ENCODE measurements at regions not wholly inside any gene's neighbourhood (a gene's known extent, or its start where the extent isn't known, plus 50 kb on each side); places are given as distances from the start of the nearest gene placed in this dataset.

GRCh38 chr6:84575264-84575663 is 189.1 kb downstream of the TBX18 start:
- no peak for TF ChIP-seq CTCF (IDR thresholded peaks at IDR 0.05; ENCODE audit: extremely low read depth in 1 of 2, insufficient read depth in 1 of 2, low read depth in 1 of 2, low read length in 2 of 2)
- no peak for TF ChIP-seq MYC (IDR thresholded peaks at IDR 0.05; ENCODE audit: low read depth, low read length)
- no peak for TF ChIP-seq EZH2 (IDR thresholded peaks at IDR 0.05; ENCODE audit: borderline replicate concordance, low read depth, low read length, severe bottlenecking)
- peak; percentile 89 for TF ChIP-seq POLR2AphosphoS5 (IDR thresholded peaks at IDR 0.05; ENCODE audit: insufficient read depth, low read depth, low read length)
- TF ChIP-seq POLR2A (IDR thresholded peaks at IDR 0.05; ENCODE audit: low read depth, low read length), result peak; percentile 61
- no peak for TF ChIP-seq MAX (IDR thresholded peaks at IDR 0.05; ENCODE audit: insufficient read depth, insufficient read length)
